HG03439 (cell line): ENCODE measurements at regions not wholly inside any gene's neighbourhood (a gene's known extent, or its start where the extent isn't known, plus 50 kb on each side); places are given as distances from the start of the nearest gene placed in this dataset.
"Not testable (repeated sequence)": the region's sequence is repeated elsewhere in the genome, so short reads cannot be mapped to it uniquely, and the experiment has no call there.

ENCODE experiments used
- ATAC-seq: cut with Tn5 transposase; IDR thresholded peaks from one replicate; pipeline ENCODE4 v1.9.1; 2021; ENCODE audit warnings: mild to moderate bottlenecking, moderate library complexity; ENCODE audit not compliant: unreplicated experiment

DNA sequence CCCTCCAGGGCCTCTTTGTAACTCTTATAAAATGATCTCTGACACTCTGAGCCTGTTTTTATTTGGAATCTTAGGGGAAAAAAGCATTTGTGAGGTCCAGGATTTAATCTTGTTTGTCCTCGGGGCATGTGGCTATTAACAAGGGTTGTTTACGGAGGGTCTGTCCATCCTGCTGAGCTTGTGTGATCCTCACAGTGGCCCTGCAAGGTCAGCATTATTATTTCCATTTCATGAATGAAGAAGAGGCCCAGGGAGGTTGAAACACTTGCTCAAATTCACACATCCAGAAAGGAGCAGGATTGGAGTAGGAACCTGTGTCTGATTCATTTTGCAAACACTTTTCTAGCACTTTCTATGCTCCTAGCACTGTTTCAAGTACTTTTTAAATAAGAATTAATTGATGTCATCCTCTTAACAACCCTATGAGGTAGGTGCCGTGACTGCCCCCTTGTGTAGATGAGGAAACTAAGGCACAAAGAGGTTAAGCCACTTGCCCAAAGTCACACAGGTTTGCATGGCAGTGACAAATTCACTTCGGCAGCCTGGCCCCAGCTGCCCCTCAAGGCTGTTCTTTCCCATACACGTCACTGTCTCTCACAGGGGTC, 178.9 kb downstream of the MIS18A start:
- ATAC-seq = no peak

DNA sequence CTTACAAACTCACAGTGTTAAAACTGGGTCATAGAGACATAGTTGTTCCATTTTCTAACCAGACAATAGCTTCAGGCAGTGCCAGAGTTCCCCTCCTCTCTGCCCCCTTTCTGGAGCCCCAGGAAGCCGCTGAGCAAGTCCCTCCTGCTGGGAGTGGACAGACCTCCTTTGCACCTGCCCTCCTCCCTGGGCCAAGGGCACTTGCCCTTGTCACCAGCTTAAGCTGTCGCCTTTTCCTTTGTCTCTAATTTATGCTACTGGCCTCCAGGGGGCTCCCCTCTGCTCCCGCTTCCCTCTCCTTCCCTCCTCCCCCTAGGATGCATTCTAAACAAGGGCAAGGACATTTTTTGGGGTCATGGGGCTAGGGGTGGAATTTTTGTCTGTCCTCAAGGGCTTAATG, 182.4 kb downstream of the MIS18A start:
- ATAC-seq = no peak

DNA sequence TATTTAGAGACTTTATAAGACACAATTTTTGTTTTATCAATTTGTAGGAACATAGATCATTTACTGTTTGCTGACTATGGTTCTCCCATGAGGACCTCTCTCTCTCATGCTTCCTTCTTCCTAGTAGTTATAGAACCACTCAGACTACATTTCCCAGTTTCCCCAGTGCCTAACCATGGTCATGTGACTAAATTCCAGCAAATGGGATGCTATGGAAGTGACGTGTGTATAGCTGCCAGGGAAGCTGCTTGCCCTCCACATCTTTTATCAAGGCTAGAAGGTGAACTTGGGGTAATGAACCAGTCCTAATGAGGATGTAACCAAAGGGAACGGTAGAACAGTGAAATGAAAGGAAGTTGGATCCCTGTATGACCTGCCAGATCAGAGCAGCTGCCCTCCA, 184.0 kb downstream of the MIS18A start:
- ATAC-seq = no peak

DNA sequence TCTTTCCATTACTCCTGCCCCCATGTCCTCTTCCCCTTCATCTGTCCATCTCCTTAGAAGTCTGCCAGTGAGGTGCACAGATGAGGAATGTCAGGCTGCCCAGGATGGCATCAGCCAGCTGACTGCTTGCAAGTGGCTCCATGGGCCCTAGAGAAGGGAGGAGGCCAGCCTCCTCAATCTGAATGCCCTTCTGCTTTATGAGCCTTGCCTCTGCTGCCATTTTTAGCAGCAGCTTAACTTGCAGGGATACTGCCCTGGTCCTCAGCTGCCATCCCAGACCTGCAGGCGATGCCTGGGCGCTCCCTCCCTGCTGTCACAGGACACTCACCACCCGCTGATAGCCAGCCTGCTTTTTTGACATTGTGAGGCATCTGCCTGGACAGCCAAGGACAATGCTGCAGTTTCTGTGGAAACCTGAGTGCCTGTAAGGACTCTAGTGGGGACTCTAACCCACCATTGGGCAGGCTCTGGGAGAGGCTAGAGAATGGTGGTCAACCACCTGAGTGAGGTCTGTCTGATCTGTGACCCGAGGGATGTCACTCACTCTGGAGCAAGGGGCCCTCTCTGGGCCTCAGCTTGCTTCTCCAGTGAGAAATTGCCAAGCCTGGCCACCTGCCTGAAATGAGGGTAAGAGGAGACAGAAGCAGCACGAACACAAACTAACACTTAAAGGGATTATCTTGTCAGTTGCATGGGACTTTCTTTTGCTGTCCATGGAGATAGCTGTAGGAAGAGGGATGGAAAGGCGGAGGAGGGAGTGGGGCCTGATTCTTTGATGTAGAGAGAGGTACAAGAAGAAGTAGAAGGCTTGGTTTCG, 185.0 kb downstream of the MIS18A start:
- ATAC-seq = no peak

DNA sequence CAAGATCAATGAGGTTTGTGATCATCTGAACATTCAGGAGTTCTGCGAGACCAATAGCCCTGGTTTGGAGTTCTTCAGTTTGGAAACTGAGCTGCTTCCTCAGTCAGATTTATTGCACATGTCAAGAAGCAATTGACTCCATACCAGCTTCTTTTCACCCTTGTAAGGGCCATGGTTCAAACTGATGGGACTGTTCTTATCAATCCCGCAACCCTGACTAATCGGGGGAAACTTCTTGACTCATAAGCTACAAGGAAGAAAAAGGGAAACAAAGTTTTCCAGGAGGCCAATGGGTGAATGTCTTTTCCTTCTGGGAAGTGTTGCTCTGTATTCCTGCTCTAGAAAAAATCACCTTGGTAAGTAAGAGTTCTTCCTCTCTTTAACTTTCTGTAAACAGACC, 187.9 kb downstream of the MIS18A start:
- ATAC-seq = no peak

DNA sequence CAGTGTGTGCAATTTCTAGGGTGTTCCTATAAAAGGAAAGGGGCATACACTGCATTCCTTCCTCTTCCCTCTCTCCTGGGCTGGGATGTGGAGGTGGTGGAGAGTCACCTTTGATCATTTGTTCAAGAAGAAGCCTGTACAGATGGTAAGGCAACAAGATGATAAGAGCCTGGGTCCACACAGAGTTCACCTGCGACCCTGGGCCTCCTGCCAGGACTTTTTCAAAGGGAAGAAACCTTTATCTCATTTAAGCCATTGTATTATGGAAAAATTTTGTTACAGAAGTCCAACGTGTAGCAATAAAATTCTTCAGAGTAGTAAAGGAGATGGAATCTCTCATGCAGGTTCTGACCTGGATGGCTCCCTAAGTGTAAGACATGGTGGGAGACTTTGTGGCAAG, 189.1 kb downstream of the MIS18A start:
- no peak for ATAC-seq

DNA sequence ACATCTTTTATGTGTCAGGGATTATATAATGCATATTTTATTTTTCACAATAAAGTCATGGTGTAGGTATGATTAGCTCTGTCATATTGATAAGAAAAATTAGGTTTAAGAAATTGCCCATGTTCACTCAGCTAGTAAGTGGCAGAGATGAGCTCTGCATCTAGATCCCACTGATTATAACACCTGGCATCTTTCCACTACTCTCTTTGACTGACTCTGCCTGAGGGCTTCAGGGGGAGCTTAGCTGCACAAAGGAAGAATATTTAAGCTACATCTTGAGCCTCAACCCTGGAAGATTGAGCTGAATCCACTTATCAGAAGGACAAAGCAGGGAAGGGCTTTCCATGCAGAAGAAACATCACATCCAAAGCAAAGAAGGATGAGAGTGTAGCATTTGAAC, 190.4 kb downstream of the MIS18A start:
- ATAC-seq = no peak

DNA sequence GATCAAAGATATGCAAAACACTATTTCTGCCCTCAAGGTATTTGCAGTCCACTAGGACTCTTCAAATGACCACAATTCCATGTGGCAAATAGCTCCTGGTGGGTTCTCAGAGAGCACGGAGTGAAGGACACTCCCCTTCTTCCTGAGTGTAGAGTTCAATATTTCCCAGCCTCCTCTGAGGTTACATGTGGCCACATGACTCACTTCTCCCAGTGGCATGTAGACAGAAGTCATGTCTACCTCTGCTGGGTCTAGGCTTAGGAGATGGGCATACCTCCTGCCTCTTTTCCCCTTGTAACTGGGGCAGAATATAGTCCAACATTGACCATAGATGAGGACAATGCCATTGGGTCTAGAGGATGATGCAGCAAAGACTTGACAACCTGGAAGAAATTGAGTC, 191.4 kb downstream of the MIS18A start:
- no peak for ATAC-seq

DNA sequence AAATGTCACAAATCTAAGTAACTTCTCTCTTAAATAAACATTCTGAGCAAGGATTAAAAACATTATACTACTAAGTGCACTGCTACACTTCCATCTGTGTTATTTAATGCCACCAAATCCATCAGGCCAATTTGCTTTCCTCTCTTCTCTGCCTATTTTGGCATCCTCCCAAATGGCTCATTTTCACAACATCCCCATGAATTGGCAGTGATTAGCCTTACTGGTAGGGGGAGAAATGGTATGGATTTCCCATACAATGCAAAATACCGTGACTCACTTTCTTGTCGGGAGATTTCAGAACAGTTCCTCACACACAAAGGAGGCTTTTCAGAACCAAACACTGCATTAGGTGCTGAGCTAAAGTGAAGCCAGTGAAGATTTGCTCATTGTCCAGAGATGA, 195.7 kb downstream of the MIS18A start:
- no peak for ATAC-seq

DNA sequence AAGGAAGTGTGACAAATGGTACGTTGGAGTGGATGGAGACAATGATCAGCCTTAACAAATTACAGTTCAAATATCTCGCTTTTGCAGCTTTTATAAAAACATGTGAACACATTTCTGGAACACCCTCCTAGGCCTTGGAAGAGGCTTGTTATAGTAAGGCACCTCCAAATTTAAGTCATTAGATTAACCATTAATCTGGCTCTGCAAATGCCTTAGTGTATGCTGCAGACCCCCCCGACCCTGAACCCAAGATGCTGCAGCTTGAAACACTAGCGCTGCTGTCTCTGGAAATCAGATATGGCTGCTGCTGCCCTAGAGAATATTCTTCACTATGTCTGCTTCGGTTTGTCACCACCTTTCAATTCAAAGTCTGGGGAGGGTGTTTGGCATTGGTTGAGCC, 196.4 kb downstream of the MIS18A start:
- ATAC-seq = no peak

DNA sequence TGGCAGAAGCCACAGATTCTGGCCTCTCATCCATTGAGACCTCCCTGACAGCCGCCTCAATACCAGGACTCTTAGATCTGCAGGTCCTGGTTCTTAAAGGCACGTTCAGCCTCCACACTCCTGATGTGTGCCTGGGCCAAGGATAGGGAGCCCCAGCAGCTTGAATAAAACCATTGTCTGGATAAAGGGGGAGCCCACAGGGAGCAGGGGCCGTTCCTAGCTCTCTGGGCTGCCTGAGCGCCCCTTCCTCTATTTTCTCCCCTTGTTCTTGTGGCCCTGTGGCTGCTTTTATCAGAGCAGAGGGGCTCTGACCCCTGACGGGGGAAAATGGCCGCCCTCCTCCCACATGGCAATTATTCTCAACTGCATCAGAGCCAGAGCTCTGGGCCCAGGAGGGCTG, 200.8 kb downstream of the HUNK start:
- no peak for ATAC-seq

DNA sequence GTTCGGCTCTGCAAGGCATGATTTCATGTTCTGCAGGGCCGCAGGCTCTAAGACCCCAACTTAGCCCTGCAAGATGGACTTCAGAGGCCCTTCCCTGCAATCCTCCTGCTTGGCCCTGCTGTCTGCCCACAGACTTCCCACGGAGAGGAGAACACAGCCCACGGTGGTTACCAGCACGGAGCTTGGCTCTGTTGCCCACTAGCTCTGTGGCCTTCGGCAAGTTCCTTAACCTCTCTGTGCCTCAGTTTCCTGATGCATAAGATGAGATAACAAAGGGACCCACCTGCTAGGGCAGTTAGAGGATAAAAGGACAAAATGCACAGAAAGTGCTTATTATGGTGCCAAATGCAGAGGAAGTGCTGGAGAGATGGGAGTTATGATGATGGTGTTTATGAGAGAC, 200.4 kb downstream of the HUNK start:
- ATAC-seq = no peak

DNA sequence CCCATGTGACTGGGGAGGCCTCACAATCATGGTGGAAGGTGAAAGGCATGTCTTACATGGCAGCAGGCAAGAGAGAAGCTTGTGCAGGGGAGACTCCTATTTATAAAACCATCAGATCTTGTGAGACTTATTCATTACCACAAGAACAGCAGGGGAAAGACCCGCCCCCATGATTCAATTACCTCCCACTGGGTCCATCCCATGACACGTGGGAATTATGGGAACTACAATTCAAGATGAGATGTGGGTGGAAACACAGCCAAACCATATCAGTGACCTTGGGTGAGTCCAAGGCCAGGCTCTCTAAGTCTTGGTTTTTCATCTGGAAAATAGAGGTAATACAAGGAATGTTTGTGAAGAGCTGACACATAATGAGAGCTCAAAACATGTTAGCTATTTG, 198.8 kb downstream of the HUNK start:
- ATAC-seq = not testable (repeated sequence)

DNA sequence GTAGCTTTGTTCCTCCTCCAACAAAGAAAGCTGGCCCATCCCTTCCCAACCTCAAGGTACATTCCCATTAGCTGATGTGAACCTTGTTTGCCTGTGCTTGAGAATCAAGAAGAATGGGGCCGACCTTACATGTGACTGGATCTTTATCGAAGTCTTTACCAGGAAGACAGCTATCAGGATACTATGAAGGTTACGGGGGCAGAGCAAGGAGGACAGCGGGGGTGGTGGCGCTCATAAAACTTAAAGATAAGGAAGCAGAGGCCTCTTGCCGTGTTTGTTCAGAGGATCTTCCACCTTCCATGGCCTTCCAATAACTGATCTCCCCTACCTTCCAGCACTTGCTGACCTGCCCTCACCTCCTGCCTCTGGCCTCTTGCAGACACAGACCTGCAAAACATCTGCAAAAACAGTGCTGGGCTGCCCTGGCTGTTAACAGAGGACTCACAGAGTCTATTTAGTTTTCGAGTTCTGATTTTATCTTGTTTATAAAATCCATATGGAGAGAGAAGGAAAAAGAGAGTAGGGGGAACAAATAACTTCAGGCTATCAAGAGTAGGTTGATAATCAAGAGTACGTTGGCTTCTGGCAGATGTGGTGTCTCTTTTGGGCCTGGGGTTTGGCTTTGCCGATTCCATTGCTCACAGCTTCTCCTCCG, 198.0 kb downstream of the HUNK start:
- ATAC-seq = no peak

DNA sequence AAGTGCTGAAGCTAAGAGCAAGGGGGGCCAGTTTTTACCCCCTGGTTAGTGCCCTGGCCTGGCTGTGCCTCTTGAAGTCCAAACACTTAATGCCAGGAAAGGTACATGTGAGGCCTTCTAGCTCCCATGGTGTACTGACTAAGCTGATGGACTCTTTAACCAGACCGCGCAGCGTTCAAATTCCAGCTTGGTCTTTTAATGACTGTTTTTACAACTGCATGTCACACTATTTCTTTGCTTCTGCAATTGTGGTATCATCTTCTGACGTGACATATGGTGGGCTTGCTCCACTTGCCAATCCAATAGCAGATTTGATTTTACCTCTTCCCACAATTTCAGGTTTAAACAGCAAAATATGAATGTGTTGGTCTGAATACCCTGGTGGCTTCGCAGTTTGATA, 197.3 kb downstream of the HUNK start:
- ATAC-seq = no peak

DNA sequence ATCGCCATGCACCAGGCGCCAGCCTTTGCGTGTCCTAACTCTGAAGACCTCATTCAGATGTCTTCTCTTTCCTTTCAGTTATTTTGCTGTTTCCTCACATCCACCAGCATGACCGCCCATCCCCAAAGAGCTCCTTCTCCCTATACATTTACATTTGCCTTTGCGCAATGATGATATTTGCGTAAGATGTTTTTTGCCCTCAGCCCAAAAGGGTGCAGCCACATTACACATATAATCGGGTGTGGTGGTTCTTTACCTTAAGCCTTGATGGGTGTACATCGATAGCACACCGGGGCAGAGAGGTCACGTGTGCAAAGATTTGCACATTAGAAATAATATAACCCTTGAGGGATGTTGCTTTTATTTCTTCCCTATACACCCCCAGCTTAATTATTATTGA, 192.8 kb downstream of the HUNK start:
- ATAC-seq = no peak

DNA sequence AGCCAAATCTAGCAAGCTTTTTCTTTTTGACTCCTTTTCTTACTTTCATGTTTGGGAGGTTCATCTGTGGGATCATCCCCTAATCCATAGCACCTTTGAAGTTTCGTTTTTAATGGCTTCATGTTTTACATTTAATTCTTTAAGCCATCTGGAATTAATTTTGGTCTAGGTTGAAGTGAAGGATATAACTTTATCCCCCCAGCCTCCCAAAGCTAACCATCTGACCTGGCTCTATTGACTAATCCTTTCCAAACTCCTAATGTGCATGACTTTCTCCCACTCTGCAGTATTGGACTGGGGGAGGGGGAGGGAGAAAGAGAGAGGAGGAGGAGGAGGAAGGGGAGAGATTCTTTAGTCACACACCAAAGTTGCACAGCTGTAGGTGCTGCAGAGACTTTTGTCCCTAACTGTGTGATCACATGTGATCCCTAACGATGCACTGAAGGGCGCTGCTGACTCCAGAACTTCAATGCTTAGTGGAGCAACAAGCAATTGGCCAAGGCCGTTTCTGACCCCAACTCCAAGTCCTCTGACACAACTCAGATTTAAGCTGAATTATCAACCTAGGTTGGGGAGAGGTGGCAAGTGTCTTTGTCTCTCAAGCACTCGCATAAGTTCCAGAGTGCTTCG, 191.6 kb downstream of the HUNK start:
- ATAC-seq = no peak

DNA sequence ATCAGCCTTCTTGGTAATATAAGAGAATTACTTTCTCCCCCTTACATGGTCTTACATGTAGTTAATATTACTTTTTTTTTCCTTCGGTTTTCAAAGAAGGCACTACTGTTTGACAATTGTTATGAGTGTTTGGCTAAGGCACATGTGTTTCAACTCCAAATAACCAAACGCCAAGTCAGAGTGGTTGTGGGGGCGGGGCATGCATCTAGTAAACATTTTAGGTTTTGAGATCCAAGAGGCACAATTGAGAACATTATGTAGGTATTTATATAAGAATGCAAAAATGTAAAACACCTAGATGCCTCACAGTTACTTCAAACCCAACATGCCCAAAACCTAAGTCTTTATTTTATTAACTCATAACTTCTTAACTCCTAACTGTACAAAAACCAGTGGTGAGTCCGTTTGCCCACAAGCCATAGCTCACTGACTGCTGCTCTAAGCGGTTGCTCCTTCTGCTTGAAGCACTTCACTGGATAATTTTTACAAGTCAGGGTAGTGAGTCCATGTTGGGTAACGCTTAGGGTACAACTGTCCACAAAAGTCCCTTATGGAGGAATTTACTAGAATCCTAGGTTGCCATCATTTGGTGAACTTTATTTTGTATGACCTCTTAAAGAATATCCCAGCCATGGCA, 189.9 kb downstream of the HUNK start:
- ATAC-seq = no peak

DNA sequence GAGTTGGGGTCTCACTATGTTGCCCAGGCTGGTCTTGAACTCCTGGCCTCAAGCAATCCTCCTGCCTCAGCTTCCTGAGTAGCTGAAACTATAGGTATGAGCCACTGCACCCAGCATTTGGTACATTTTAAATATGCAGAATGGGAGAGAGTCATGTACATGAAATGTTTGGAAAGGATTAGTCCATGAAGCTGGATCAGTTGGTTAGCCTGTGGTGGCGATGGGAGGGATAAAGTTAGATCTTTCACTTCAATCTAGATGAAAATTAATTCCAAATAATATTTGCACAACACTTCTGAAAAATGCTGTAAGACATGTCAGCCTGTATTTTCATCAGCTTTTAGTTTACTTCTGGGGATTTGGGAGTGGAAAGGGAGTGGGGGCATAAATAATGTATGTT, 188.9 kb downstream of the HUNK start:
- ATAC-seq = no peak

DNA sequence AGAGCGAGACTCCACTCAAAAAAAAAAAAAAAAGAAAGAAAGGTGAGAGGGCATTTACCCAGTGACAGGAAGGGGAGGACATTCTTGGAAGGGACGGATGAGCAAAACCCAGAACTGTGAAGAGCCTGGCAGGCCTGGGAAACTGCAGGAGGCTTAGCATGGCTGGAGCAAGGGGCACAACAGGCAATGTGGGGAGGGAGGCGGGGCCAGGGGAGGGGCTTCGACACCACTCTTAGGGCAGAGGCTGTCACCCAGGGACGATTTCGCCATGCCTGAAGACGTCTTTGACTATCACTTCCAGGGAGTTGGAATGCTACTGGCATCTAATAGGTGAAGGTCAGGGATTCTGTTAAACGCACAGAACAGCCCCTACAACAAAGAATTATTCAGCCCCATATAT, 184.0 kb downstream of the HUNK start:
- no peak for ATAC-seq

DNA sequence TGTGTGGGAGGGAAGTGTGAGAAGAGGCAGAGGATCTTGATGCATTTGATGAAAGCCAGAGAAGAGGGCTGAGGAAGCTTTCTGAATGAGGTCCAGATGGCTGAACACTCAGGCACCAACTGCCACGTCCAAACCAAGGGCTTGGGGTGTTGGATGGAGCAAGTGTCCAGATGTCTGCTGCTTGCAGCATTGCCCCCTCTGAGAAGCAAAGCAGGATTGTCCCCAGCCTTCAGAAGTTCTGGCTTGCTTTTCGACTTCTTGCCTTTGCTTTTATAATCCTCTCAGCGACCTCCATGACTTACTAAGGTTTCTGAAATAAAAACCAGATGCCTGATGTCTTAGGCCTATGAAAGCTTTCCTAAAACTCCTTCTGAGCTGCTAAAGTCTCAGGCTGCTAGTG, 182.5 kb downstream of the HUNK start:
- no peak for ATAC-seq
